HG03520 (cell line): ENCODE measurements at regions not wholly inside any gene's neighbourhood (a gene's known extent, or its start where the extent isn't known, plus 50 kb on each side); places are given as distances from the start of the nearest gene placed in this dataset.
"Not testable (repeated sequence)": the region's sequence is repeated elsewhere in the genome, so short reads cannot be mapped to it uniquely, and the experiment has no call there.

Experiments
- ATAC-seq: cut with Tn5 transposase; IDR thresholded peaks from one replicate; pipeline ENCODE4 v1.9.1; 2021; ENCODE audit warnings: mild to moderate bottlenecking, moderate library complexity; ENCODE audit not compliant: unreplicated experiment

GRCh38 chr3:139267300-139268246 is 76.2 kb upstream of the MRPS22 start:
- no peak for ATAC-seq

DNA sequence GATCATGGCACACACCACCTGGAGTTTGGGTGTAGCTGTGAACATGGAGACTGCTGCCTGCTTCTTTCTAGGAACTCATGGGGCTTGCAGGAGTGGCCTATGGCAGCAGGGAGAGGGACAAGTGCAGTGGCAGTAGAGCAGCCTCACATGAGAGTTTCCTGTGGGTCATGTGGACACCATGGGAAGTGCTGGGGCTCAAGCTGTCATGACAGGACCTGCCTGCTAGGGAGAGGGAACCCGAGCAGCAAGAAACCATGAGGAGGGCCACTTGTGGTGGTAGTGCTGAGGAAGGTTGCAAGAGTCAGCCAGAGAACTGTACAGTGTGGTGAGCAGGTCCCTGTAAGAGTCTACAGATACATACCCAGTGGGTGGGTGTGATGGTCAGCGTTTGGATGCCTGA is 73.8 kb upstream of the MRPS22 start:
- no peak for ATAC-seq

DNA sequence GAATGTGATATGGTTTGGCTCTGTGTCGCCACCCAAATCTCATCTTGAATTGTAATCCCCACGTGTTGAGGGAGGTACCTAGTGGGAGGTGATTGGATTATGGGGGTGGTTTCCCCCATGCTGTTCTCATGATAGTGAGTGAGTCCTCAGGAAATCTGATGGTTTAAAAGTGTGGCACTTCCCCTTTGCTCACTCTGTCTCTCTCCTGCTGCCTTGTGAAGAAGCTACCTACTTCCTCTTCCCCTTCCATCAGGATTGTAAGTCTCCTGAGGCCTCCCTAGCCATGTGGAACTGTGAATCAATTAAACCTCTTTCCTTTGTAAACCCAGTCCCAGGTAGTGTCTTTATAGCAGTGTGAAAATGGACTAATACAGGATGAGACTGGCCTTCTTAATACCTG is 73.2 kb upstream of the MRPS22 start:
- ATAC-seq = not testable (repeated sequence)

GRCh38 chr3:139280027-139280671 is 63.7 kb upstream of the MRPS22 start:
- ATAC-seq = no peak

GRCh38 chr3:139281096-139281495 is 62.7 kb upstream of the MRPS22 start:
- no peak for ATAC-seq

DNA sequence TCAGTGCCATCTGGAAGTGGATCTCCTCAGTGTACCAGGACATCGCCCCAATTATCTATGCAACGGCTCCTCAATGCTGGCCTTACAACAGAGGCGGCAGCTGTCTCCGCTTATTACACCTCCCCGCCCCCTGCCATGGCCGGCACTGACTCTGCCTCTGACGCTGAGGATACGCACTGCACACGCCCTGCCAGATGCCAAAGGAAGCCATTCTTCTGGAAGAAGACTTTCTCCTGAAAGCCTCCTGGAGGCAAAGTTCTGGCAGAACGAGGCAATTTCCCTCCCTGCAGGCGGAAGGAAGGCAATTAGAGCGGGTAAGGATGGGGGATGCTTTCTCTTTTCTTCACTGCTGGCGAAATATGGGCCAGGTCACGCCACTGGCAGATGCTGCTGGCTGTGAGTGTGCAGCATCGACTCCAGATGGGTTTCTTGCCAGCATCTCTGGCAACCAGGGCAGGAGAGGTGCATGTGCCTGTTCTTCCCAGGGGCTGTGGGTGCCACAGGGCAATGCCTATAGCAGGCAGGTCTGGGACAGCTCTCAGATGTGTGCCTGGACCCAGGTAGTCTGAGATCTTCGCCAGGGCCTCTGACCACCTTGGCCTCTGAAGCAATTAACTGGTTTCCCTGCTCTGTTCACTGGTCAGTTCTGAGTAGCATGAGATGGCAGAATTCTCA is 62.2 kb upstream of the MRPS22 start:
- no peak for ATAC-seq

DNA sequence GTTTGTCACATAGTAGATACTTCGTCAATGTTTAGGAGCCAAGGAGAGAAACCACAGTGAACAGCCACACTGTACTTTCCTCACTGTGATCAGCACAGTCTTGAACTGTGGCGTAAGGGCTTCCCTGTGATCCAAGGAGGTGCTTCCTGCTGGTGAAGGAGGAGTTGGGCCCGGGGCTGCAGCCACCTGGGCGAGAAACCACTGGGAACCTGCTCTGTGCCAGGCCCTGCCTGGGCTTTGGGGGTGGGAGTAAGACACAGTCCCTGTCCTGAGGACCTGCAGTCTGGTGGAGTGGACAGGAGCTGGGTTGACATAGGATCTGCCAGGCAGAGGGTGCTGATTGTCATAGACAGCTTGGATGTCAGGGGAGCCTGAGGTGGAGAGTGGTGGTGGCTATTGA is 60.5 kb upstream of the MRPS22 start:
- ATAC-seq = no peak

- no peak for ATAC-seq
These were observed 59.6 kb upstream of the MRPS22 start for GRCh38 chr3:139284221-139284620.

DNA sequence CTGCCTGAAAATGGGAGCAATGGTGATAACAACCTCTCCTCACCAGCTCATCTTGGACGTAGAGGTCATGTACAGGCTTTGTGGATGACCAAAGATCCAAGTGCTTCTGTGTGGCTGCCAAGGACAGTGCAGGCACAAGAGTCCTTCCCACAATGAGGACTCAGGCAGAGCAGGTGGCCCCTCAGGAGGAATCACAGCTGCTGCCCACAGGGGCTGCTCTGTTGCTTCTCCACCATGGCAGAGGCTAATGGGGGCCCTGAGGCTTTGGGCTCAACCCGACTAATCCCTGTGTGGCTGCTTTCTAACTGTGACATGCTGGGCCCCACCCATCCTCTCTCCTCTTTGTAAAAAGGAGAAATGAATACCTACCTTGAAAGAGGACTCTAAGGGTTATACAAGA is 58.1 kb upstream of the MRPS22 start:
- no peak for ATAC-seq

- no peak for ATAC-seq
These were observed 57.6 kb upstream of the MRPS22 start for GRCh38 chr3:139286241-139286640.

GRCh38 chr3:139286825-139287224 is 57.0 kb upstream of the MRPS22 start:
- no peak for ATAC-seq

- ATAC-seq = no peak
These were observed 56.3 kb upstream of the MRPS22 start for GRCh38 chr3:139287557-139287956.

GRCh38 chr3:139288266-139288821 is 55.5 kb upstream of the MRPS22 start:
- ATAC-seq = no peak

DNA sequence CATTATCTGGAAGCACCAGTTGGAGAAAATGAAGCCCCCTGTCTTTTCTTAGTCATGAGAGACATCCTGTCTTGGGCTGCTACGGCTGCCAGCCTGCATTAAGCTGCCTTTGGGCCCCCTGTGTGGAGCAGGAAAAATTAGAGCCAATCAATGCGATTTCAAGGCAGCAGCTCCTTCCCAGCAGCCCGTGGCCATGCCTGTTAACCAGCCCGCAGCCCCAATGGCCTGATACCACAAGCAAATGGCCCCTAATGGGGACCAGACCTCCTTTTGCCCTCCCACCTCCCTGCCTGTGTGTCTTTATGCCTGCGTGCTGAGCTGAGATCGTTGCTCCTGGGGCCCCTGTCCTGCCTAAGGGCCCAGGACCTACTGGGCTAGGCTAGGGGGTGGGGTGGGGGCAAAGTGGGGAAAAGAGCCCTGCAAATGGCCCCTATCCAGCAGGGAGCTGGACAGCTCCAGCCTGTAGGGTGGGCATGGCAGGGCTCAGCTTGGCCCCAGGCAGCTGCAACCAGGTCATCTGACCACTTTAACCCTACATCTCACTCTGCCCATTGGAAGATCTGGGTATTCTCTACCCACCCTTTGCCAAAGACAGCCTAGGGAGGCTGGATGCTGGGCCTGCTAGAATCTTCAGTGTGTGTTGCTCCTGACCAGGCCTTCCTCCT is 53.8 kb upstream of the MRPS22 start:
- ATAC-seq = no peak

- no peak for ATAC-seq
These were observed 52.4 kb upstream of the MRPS22 start for GRCh38 chr3:139291276-139292051.

- ATAC-seq = no peak
These were observed 51.6 kb upstream of the MRPS22 start for GRCh38 chr3:139292192-139292591.

DNA sequence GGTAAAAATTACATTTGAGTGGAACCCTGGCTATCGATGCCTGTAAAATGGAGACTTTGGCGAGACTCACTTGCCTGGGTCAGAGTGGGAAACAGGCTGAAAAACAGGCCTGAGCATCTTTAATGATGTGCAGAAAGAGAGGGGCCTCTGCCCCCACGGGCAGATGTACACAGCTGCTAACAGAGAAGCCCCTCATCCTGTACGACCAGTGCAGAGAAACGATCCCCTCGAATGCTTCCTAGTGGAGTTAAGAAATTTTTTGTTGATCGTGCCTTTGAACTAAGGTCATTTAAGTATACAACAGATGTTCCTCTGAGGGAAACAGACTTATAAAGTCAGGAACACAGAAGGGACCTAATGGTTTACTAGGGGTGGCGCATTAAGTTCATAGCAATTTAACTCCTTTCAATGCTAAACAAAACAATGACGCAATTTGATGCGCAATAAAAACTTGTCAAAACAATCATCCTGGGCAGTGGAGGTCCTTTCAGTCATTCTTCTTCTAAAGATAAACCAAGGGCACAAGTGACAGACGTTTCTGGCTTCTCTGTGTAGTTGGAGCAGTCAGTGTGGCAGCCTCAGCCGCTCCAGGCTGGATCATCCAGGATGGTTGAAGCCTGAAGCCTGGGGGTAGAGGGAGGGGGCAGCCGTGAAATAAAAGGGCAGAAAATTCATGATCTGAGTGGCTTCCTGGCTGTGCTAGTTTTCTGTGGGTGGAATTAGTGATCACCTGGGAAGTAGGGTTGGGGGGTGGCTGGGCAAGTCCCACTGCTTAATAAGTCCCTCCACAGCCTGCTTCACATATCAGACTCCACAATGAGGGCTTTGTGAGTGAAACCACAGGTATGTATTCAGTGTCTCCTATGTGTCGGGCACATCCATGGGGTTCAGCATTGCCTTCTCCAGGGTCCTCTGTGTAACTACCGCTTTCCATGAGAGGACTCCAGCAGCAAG is 50.8 kb upstream of the MRPS22 start:
- ATAC-seq = no peak

- no peak for ATAC-seq
These were observed 50.2 kb upstream of the MRPS22 start for GRCh38 chr3:139293665-139294023.
